ENCODE measurements at regions not wholly inside any gene's neighbourhood (a gene's known extent, or its start where the extent isn't known, plus 50 kb on each side); places are given as distances from the start of the nearest gene placed in this dataset.

DNA sequence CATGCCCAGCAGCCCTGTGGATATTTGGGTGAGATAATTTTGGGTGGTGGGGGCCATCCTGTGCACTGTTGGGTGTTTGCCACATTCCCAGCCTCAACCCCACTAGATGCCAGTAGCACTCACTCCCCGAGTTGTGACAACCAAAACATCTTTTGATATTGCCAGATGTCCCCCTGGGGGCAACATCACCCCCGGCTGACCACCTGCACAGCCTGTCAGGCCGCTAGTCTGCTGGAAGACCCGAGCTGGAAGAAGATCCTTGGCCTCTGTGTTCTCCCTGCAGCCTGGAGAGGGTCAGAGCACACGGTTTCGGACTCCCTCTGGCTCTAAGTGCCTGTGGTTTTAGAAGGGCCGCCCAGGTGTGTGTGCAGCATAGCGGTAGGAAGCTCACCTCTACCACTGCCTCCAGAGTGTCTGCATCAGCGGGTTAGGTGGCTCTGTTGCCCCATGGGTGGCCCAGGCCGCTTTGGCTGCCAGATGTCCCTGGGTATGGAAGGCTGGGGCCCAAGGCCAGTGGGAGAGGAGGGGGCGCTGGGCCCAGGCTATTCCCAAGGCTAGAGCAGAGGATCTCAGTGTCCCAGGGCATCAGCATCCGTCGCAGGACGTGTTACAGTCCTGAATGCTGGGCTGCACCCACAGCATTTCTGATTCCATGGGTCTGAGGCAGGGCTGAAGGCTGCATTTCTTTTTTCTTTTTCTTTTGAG is 195.8 kb upstream of the GSE1 start:
- H2AFZ ChIP-seq (ENCODE audit: low read depth): no peak overlapping the region
- no peaks in the 10 kb centered on the region for H3K27me3 ChIP-seq (ENCODE audit: insufficient read depth)
- no peaks in the 10 kb centered on the region for H3K79me2 ChIP-seq (ENCODE audit: insufficient read depth)
- H3K27ac ChIP-seq (ENCODE audit: low read depth in 2 of 2, low read length in 1 of 2): peak overlapping the region in 1 of 2 experiments; percentile 82; a peak in 1 of 4 replicates
- no peaks in the 10 kb centered on the region for H3F3A ChIP-seq (replicated peaks; ENCODE audit: insufficient read depth)
- no peak overlapping the region for H3K4me2 ChIP-seq
- peaks cover 0 to 42% of the 10 kb centered on the region in 2 experiments; a peak in 3 of 4 replicates for H3K4me1 ChIP-seq (ENCODE audit: control insufficient read depth in 1 of 2, insufficient read depth in 2 of 2, low read depth in 1 of 2, low read length in 1 of 2)
- TF ChIP-seq, protein P1, sequence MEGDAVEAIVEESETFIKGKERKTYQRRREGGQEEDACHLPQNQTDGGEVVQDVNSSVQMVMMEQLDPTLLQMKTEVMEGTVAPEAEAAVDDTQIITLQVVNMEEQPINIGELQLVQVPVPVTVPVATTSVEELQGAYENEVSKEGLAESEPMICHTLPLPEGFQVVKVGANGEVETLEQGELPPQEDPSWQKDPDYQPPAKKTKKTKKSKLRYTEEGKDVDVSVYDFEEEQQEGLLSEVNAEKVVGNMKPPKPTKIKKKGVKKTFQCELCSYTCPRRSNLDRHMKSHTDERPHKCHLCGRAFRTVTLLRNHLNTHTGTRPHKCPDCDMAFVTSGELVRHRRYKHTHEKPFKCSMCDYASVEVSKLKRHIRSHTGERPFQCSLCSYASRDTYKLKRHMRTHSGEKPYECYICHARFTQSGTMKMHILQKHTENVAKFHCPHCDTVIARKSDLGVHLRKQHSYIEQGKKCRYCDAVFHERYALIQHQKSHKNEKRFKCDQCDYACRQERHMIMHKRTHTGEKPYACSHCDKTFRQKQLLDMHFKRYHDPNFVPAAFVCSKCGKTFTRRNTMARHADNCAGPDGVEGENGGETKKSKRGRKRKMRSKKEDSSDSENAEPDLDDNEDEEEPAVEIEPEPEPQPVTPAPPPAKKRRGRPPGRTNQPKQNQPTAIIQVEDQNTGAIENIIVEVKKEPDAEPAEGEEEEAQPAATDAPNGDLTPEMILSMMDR (IDR thresholded peaks at IDR 0.05): no peak
- TF ChIP-seq JUND (IDR thresholded peaks at IDR 0.05): no peak
- TF ChIP-seq FOXJ3 (CRISPR knock-in tag; IDR thresholded peaks at IDR 0.05): peak; percentile 33; the same call in 1 of the 2 replicates
- TF ChIP-seq, protein P2, sequence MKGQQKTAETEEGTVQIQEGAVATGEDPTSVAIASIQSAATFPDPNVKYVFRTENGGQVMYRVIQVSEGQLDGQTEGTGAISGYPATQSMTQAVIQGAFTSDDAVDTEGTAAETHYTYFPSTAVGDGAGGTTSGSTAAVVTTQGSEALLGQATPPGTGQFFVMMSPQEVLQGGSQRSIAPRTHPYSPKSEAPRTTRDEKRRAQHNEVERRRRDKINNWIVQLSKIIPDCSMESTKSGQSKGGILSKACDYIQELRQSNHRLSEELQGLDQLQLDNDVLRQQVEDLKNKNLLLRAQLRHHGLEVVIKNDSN (IDR thresholded peaks at IDR 0.05; ENCODE audit: borderline replicate concordance, low read depth): no peak
- H3K4me3 ChIP-seq (ENCODE audit: low read depth in 2 of 2, low read length in 1 of 2): no peak overlapping the region
- no peaks in the 10 kb centered on the region for H3K36me3 ChIP-seq (replicated peaks in 1 of 2; ENCODE audit: control insufficient read depth in 1 of 2, insufficient read depth in 2 of 2, low read length in 1 of 2)
- no peaks in the 10 kb centered on the region for H3K9me3 ChIP-seq
- ChIA-PET POLR2A (no interaction called here), CTCF (interaction anchor here (0.8 to 3.7 kb wide), 3 partner anchors 13 to 136 kb away, joined by 3 to 24 read pairs (median 3); no protein-coding TSS in a partner anchor)
- peaks cover 8% of the 10 kb centered on the region; the same call in 1 of the 2 replicates for H4K20me1 ChIP-seq (ENCODE audit: insufficient read depth)
- WGBS (ENCODE audit: low lambda C conversion rate): 82% methylated on average over 5 of the region's 14 CpGs
- no peak for DNase-seq
- H3K9ac ChIP-seq: no peak overlapping the region
- H3K9me2 ChIP-seq: no peaks in the 10 kb centered on the region

DNA sequence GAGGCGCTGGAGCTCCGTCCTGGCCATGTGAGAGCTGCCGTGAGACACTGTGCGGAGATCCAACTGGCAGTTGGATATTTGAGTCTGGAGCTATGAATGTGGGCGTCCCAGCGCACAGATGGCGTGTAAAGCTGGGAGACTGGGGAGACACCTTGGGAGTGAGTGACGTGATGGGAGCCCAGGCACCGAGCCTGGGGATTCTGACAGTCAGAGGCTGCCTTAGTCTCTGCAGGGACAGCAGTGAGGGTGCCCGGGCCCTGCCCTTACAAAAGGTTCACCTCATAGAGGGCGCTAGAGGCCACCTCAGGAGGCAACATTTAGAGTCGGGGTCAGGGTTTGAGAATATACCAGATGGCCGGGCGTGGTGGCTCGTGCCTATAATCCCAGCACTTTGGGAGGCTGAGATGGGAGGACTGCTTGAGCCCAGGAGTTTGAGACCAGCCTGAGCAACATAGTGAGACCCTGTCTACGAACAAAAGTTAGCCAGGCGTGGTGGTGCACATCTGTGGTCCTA is 194.1 kb upstream of the GSE1 start:
- Histone ChIP-seq H3K79me2 (ENCODE audit: insufficient read depth) (no peaks in the 10 kb centered on the region), H3F3A (replicated peaks; ENCODE audit: insufficient read depth) (no peaks in the 10 kb centered on the region), H3K4me2 (no peak overlapping the region), H3K9me2 (no peaks in the 10 kb centered on the region), H4K20me1 (ENCODE audit: insufficient read depth) (peaks cover 8% of the 10 kb centered on the region; the same call in 1 of the 2 replicates), H3K27me3 (ENCODE audit: insufficient read depth) (no peaks in the 10 kb centered on the region), H3K4me3 (ENCODE audit: low read depth in 2 of 2, low read length in 1 of 2) (no peak overlapping the region), H3K9ac (no peak overlapping the region), H3K36me3 (replicated peaks in 1 of 2; ENCODE audit: control insufficient read depth in 1 of 2, insufficient read depth in 2 of 2, low read length in 1 of 2) (no peaks in the 10 kb centered on the region), H3K9me3 (no peaks in the 10 kb centered on the region), H2AFZ (ENCODE audit: low read depth) (no peak overlapping the region), H3K27ac (ENCODE audit: low read depth in 2 of 2, low read length in 1 of 2) (peak overlapping the region in 1 of 2 experiments; percentile 17; a peak in 1 of 4 replicates), H3K4me1 (ENCODE audit: control insufficient read depth in 1 of 2, insufficient read depth in 2 of 2, low read depth in 1 of 2, low read length in 1 of 2) (peaks cover 0 to 55% of the 10 kb centered on the region in 2 experiments; a peak in 3 of 4 replicates)
- ChIA-PET POLR2A (no interaction called here), CTCF (interaction anchor here (0.6 to 3.7 kb wide), 21 partner anchors 8 to 208 kb away, joined by 3 to 24 read pairs (median 4); no protein-coding TSS in a partner anchor)
- TF ChIP-seq, protein P2 (IDR thresholded peaks at IDR 0.05; ENCODE audit: borderline replicate concordance, low read depth): no peak
- TF ChIP-seq, protein P1 (IDR thresholded peaks at IDR 0.05): peak; percentile 35
- WGBS (ENCODE audit: low lambda C conversion rate): 86% methylated on average over 15 of the region's 17 CpGs
- no peak for DNase-seq
